GM20431 (cell line): ENCODE measurements at regions not wholly inside any gene's neighbourhood (a gene's known extent, or its start where the extent isn't known, plus 50 kb on each side); places are given as distances from the start of the nearest gene placed in this dataset.
"Not testable (repeated sequence)": the region's sequence is repeated elsewhere in the genome, so short reads cannot be mapped to it uniquely, and the experiment has no call there.

ENCODE experiments used
- in situ Hi-C: fragments of 300-500 bp; cut with MseI, MboI; formaldehyde crosslinking; loops from one replicate; pipeline ENCODE4 v1.15.0; 2020; ENCODE audit warnings: low sequenced_read_pairs; ENCODE audit not compliant: unreplicated experiment

DNA sequence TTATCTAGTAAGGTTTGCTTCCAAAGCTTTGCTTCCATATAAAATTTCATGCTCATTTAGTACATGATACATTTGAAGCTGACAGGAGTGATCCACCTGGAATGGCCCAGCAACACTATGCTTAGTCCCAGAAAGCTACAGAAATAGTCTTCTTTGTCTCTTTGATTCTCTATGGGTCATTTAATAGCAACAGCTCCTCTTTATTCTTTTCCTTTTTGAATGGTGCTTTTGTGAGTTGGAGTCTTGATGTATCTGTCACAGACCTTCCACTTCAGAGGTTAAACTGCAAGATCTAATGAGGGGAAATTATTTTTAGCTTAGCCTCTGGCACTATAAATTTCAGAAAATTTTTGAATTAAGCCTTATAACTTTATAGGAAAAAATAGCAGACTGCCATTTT is 509.5 kb downstream of the KCNA4 start:
- in situ Hi-C loops = no loop called here

DNA sequence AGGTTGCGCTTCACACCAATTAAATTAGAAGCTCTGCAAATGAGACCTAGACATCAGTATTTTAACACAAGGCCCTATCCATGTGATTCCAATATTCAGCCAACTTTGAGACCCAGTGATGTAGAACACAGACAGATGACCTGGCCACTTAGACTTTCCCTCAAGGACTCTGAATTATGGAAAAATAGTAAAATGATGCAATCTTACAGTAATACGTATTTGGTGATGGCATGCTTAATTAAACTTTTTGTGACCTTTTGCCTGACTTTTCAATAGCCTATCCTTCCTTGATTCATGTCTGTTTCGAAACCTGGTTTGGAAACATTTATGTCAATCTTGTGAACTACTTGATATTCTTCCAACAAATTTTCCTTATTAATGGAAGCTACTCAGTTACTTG is 521.2 kb downstream of the KCNA4 start:
- in situ Hi-C loops = no loop called here

- in situ Hi-C loops = no loop called here
Measured at GRCh38 chr11:29490938-29491337, 525.9 kb downstream of the KCNA4 start.

GRCh38 chr11:29486301-29486700 is 530.5 kb downstream of the KCNA4 start:
- in situ Hi-C loops = no loop called here

DNA sequence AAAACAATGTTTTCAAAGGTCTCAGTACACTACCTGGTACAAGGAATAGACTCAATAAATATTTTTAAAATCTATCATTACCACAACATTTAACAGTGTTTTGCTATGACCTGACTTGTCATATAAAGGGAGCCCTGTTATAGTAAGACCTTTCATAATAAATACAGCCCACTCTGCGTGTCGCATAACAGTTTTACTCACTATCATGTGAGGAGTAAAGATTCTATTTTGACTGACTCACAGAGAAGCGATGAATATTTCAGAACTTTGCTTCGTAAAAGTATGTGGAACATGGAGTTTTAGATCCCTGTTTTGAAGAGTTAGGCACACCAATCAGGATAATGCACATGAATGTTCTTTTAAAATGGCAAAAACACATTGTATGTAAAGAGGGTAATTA is 531.2 kb downstream of the KCNA4 start:
- in situ Hi-C loops = no loop called here

DNA sequence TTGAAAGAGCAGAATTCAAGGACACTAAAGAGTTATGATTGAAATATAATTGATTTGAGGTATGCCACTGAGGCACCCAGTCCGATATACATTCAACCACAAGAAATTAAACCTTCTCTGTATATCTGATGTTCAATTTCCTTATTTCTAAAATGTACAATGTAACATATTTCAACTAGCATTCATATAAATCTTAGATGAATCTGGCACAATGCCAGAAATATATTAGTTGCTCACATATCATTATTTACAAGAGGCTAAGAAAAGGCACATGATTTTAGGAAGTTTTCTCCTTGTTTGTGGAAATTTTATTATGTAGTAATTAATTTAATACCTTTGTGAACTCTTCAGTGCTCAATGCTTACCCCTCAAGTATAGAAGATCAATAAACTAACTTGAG is 532.3 kb downstream of the KCNA4 start:
- in situ Hi-C loops = no loop called here

- in situ Hi-C loops = no loop called here
Measured at GRCh38 chr11:29483831-29484230, 533.0 kb downstream of the KCNA4 start.

DNA sequence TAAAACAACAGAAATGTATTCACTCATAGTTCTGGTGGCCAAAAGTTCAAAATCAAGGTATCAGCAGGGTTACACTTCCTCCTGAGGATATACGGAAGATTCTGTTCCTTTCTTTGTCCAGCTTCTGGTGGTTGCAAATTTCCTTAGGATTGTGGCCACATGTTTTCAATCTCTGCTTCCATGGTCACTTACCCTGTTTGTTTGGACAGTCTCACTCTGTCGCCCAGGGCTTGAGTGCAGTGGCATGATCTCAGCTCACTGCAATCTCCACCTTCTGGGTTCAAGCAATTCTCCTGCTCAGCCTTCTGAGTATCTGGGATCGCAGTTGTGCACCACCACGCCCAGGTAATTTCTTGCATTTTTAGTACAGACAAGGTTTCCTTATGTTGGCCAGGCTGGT is 534.3 kb downstream of the KCNA4 start:
- in situ Hi-C loops = no loop called here

GRCh38 chr11:29481738-29482137 is 535.1 kb downstream of the KCNA4 start:
- in situ Hi-C loops = no loop called here

DNA sequence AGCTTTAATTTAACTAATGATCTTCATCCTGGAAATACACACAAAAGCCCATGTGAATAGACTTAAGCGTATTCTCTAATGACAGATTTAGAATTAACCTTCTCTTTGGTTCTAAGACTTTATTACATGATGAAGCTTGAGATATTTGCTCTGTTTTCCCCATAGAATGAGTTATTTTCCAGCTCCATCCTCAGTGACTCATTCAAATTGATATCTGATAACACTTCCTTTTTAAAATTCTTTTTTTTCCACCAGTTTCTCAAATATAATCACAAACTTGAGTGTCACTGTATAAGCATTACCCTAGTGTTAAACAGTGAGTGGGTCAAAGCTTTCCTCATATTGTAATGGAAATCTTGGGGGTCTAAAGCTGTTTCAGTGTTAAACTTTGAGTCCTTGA is 535.8 kb downstream of the KCNA4 start:
- in situ Hi-C loops = no loop called here

DNA sequence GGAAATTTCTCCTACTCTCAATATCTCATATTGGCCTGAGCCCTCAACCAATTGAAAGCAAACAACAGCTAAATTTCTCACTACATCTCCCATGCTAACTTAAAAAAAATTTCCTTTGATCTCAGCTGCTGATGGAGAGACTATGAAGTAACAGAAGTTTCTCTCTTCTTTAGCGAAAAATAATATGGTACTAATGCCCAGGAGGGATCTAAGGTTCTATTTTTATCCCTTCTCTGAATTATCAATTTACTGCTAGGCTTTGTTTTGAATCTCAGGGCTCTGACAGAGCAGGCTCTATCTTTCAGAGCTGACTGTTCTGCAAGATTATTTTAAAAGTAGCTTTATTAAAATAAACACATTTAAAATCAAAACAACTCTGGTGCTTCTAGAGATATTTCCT is 558.6 kb downstream of the KCNA4 start:
- in situ Hi-C loops = no loop called here

DNA sequence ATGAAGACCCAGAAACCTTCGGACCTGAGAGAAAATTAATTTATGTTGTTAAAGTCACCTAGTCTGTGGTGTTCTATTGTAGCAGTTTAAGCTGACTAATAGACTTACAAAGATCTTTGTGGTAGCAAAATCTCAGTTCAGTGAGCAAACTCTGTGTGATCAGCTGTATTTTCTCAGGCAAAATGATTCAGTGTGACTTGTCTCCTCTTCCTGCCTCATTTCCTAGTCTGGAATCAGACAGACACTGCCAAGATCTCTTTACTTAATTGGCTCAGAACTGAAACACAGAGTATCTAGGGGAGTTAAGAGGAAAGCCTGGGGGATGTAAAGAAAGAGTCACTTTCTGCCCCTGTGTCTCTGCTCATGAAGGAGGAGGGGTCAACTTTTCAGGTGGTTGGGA is 564.7 kb downstream of the KCNA4 start:
- in situ Hi-C loops = no loop called here

DNA sequence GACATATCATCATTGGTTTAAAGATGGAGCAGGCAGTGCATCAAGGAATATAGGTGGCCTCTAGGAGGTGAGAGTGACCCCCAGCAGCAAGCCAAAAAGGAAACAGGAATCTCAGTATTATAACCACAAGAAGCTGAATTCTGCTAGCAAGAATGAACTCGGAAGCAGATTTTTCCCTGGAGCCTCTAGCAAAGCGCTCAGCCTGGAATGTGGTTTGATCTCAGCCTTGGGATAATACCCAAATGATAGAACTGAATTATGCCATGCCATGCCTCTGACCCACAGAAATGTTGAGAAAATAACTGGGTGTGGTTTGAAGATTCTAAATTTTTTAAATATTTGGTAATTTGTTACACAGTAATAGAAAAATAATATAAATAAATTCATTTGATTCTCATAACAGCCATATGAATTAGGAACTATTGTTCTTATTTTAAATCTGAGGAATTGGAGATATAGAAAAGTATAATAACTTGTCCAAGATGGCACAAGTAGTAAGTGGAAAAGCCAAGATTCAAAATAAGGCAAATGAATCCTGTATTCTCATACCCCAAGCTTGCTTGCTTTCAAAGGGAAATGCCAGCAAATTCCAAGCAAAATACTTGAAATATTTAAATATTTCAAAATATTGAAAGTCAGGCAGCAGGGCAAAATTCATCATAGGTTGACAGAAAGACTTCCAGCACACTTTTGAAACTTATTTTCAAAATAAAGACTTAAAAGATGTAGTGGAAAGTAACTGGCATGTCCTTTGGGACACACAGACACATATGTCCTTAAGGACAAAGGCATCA is 567.4 kb downstream of the KCNA4 start:
- in situ Hi-C loops = no loop called here

- in situ Hi-C loops = no loop called here
Measured at GRCh38 chr11:29448246-29448877, 568.5 kb downstream of the KCNA4 start.

GRCh38 chr11:29447821-29448220 is 569.0 kb downstream of the KCNA4 start:
- in situ Hi-C loops = no loop called here

DNA sequence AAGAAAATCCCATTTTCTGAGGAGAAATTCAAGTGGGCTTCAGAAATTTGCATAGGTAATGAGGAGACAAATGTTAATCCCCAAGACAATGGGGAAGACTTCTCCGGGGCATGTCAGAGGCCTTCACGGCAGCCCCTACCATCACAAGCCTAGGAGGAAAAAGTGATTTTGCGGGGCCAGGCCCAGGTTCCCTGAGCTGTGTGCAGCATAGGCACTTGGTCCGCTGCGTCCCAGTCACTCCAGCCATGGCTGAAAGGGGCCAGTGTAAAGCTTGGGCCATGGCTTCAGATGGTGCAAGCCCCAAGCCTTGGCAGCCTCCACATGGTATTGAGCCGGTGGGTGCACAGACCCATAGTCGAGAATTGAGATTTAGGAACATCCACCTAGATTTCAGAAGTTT is 570.7 kb downstream of the KCNA4 start:
- in situ Hi-C loops = no loop called here

DNA sequence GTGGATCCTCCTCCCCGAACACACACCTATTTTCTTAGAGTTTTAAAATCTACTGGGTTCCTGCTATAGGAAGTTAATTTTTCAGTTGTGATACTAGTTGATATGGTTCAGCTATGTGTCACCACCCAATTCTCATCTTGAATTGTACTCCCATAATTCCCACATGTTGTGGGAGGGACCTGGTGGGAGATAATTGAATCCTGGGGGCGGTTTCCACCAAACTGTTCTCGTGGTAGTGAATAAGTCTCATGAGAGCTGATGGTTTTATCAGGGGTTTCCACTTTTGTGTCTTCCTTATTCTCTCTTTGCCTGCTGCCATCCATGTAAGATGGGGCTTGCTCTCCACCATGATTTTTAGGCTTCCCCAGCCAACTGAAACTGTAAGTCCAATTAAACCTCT is 571.6 kb downstream of the KCNA4 start:
- in situ Hi-C loops = not testable (repeated sequence)

- in situ Hi-C loops = no loop called here
Measured at GRCh38 chr11:29438815-29439214, 578.0 kb downstream of the KCNA4 start.

DNA sequence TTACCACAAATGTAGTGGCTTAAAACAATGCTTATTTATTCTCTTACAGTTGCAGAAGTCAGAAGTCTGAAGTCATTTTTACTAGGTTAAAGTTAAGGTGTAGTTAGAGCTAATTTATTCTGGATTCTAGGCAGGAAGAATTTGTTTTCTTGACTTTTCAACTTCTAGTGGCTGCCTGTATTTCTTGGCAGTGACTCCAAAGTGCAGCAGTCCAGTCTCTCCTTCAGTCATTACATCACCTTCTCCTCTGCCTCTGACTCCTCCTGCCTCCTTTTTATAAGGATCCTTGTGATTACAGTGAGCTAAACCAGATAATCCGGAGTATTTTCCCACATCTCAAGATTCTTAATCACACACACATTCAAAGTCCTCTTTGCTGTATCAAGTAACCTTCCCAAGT is 581.4 kb downstream of the KCNA4 start:
- in situ Hi-C loops = no loop called here

DNA sequence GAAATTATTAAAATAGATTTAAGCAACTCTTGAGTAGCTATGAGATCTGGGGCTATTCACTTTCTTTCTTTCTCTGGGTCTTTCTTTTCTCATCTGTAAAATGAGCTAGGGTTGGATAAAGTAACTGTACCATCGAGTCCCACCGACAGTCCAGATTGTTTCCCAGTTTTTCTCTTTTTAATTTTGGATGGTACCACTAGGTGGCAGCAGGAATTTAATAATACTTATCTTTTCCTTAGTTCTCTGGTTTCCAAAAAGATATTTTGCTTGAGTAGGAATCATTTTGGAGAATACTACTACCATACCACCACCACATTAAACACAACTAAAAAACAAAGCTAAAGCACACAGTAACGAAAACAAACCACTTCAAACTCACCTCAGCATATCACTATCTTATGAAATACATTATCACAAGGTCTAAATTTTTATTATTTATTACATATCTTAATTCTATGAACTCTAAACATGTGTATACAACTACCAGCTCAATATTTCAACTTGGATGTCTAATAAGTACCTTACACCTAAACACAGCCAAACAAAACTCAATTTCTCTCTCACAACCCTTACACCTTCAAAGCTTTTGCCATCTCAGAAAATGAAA is 584.0 kb downstream of the KCNA4 start:
- in situ Hi-C loops = no loop called here

DNA sequence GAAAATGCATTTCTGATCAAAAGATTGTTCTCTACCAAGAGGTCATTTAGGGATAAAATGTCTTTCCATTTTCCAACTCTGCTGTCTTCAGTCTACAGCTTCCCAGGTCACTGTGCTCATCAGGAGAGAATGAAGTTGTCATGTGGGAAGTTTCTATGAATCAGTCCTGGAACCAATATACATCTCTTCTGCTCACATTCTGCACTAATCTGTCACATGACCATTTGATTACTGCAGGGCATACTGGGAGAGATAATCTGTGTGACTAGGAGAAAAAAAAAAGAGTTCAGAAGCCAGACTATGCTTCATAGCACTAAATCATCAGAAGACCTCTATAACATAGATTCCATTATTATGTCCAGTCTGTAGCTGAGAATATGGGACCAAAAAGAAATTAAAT is 611.5 kb downstream of the KCNA4 start:
- in situ Hi-C loops = no loop called here
